Neural progenitor cell (in vitro differentiated cells): ENCODE measurements at regions not wholly inside any gene's neighbourhood (a gene's known extent, or its start where the extent isn't known, plus 50 kb on each side); places are given as distances from the start of the nearest gene placed in this dataset. TPM values are rescaled to one million over a fixed set of nuclear protein-coding genes. Genes with fewer than 3 reads are reported as not detected.

ENCODE experiments used
- DNase-seq: peaks from one replicate; pipeline ENCODE4 v3.0.0-alpha.2; 2016; ENCODE audit warnings: low spot score
- H2AFZ ChIP-seq: fragments of 200-600 bp; sonication (generic); replicated peaks from 2 replicates; pipeline ENCODE4 v1.6.1; 2016; ENCODE audit warnings: antibody characterized with exemption
- H3F3A ChIP-seq: fragments of 200-600 bp; sonication (generic); 2 replicates; pipeline ENCODE4 v1.6.1; 2016; ENCODE audit warnings: antibody characterized with exemption, low read depth
- H3K27ac ChIP-seq: fragments of 200-600 bp; sonication (generic); 2 replicates; pipeline ENCODE4 v1.5.1; 2016; ENCODE audit warnings: mild to moderate bottlenecking
- H3K27me3 ChIP-seq: fragments of 200-600 bp; sonication (generic); 2 replicates; pipeline ENCODE4 v1.6.1; 2016; ENCODE audit warnings: mild to moderate bottlenecking, moderate library complexity
- H3K36me3 ChIP-seq: fragments of 200-600 bp; sonication (generic); 2 replicates; pipeline ENCODE4 v1.5.1; 2016
- H3K4me1 ChIP-seq: fragments of 200-600 bp; sonication (generic); 2 replicates; pipeline ENCODE4 v1.6.1; 2016; ENCODE audit warnings: mixed run types
- H3K4me2 ChIP-seq: fragments of 200-600 bp; sonication (generic); 2 replicates; pipeline ENCODE4 v1.6.1; 2016
- H3K4me3 ChIP-seq: fragments of 200-600 bp; sonication (generic); 2 replicates; pipeline ENCODE4 v1.5.1; 2016
- H3K79me2 ChIP-seq: fragments of 200-600 bp; sonication (generic); 2 replicates; pipeline ENCODE4 v1.6.1; 2016; ENCODE audit warnings: low read depth
- H3K9ac ChIP-seq: fragments of 200-600 bp; sonication (generic); 2 replicates; pipeline ENCODE4 v1.6.1; 2016
- H3K9me3 ChIP-seq: fragments of 200-600 bp; sonication (generic); 2 replicates; pipeline ENCODE4 v1.5.1; 2016; ENCODE audit warnings: low read depth
- H4K20me1 ChIP-seq: fragments of 200-600 bp; sonication (generic); 2 replicates; pipeline ENCODE4 v1.6.1; 2016; ENCODE audit warnings: low read depth
- H3K27ac Mint-ChIP-seq: 3 replicates; pipeline ENCODE4 v1.8.0; 2021; ENCODE audit warnings: mixed read lengths
- H3K27me3 Mint-ChIP-seq: 2 replicates; pipeline ENCODE4 v1.8.0; 2022; ENCODE audit warnings: low read depth, mild to moderate bottlenecking, inconsistent platforms, moderate library complexity, mixed read lengths; ENCODE audit not compliant: insufficient read depth
- H3K36me3 Mint-ChIP-seq: 3 replicates; pipeline ENCODE4 v1.8.0; 2021; ENCODE audit warnings: mixed read lengths
- H3K4me1 Mint-ChIP-seq: 3 replicates; pipeline ENCODE4 v1.8.0; 2021; ENCODE audit warnings: mixed read lengths
- H3K4me3 Mint-ChIP-seq: 3 replicates; pipeline ENCODE4 v1.8.0; 2021; ENCODE audit warnings: mild to moderate bottlenecking, moderate library complexity, mixed read lengths
- H3K9me3 Mint-ChIP-seq: 3 replicates; pipeline ENCODE4 v1.8.0; 2020; ENCODE audit warnings: mixed read lengths
- EZH2 ChIP-seq: fragments of 200-600 bp; sonication (generic); IDR thresholded peaks from 2 replicates; pipeline ENCODE4 v1.6.1; 2017; ENCODE audit warnings: antibody characterized with exemption, mild to moderate bottlenecking, moderate library complexity
- EZH2phosphoT487 ChIP-seq: fragments of 200-600 bp; sonication (generic); IDR thresholded peaks from 2 replicates; pipeline ENCODE4 v1.6.1; 2017; ENCODE audit warnings: antibody characterized with exemption
- small RNA-seq: library from RNA; depleted of rRNA; stranded (forward); fragments of <200 nt; gene quantifications from one replicate; pipeline ENCODE3, GENCODE V24; 2015
- TF ChIP-seq, protein P1 (sequence below): fragments of 200-600 bp; sonication (generic); IDR thresholded peaks from 2 replicates; pipeline ENCODE4 v1.5.1; 2017; ENCODE audit warnings: antibody characterized with exemption, mild to moderate bottlenecking

DNA sequence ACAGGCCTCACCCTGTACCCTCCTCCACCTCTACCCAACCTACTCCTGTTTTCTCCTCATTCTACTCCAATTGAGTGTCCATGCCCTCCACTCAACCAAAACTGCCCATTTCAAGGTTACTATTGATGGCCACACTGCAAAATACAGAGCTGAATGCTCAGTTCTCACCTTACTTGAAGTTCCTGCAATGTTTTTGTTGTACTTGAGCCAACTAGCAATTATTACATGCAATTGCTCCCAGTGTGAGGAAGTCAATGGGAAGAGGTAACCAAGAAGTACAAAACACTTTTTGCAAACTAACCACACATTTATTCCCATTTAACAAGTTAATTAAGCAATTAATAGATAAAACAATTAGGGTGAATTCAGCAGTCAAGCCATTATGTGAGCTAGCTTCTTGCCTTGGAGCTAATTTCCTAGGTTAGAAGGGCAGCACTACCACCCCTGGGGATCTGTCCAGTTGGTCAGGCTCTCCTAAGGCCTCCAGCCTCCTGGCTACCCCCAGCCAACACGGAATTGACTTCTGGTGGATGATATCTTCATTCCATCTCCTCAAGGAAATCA lies 52.4 kb upstream of the GGTLC1 start:
- Histone ChIP-seq H3K79me2 (no peaks in the 10 kb centered on the region), H3K4me2 (no peak overlapping the region), H3K4me1 (no peaks in the 10 kb centered on the region), H3K9ac (no peak overlapping the region), H3K9me3 (no peaks in the 10 kb centered on the region), H4K20me1 (no peaks in the 10 kb centered on the region), H3K27ac (no peak overlapping the region), H3K27me3 (no peaks in the 10 kb centered on the region), H3K36me3 (no peaks in the 10 kb centered on the region), H3F3A (no peaks in the 10 kb centered on the region), H2AFZ (no peak overlapping the region), H3K4me3 (no peak overlapping the region)
- Mint-ChIP-seq H3K4me3 (no peak overlapping the region), H3K9me3 (no peaks in the 10 kb centered on the region), H3K27ac (no peak overlapping the region), H3K36me3 (no peaks in the 10 kb centered on the region), H3K27me3 (no peaks in the 10 kb centered on the region), H3K4me1 (peaks cover 4% of the 10 kb centered on the region)
- TF ChIP-seq, protein P1, sequence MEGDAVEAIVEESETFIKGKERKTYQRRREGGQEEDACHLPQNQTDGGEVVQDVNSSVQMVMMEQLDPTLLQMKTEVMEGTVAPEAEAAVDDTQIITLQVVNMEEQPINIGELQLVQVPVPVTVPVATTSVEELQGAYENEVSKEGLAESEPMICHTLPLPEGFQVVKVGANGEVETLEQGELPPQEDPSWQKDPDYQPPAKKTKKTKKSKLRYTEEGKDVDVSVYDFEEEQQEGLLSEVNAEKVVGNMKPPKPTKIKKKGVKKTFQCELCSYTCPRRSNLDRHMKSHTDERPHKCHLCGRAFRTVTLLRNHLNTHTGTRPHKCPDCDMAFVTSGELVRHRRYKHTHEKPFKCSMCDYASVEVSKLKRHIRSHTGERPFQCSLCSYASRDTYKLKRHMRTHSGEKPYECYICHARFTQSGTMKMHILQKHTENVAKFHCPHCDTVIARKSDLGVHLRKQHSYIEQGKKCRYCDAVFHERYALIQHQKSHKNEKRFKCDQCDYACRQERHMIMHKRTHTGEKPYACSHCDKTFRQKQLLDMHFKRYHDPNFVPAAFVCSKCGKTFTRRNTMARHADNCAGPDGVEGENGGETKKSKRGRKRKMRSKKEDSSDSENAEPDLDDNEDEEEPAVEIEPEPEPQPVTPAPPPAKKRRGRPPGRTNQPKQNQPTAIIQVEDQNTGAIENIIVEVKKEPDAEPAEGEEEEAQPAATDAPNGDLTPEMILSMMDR, result no peak
- TF ChIP-seq EZH2 (no peak), EZH2phosphoT487 (no peak)
- no peak for DNase-seq

DNA sequence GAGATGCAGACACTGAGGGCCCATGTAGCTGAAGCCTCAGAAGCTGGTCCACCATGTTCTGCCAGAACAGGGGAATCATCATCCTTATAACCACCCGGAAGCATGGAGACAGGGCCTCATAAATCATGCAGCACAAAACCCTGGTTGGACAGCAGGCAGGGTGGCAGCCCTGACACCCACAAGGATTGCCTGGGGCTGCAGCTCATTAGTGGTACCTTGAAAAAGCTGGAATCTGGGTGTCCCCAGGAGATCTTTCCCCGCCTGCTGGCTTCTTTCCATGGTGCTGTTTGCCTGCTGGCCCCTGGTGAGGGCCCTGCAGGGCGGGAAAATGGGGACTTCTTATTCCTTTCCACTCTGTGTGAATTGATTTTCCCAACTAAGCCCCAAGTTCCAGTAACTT lies 50.6 kb upstream of the GGTLC1 start:
- Histone ChIP-seq H3K4me3 (no peak overlapping the region), H3K9me3 (no peaks in the 10 kb centered on the region), H3K4me2 (no peak overlapping the region), H4K20me1 (no peaks in the 10 kb centered on the region), H3K27ac (no peak overlapping the region), H3F3A (no peaks in the 10 kb centered on the region), H3K9ac (no peak overlapping the region), H2AFZ (no peak overlapping the region), H3K4me1 (no peaks in the 10 kb centered on the region), H3K79me2 (no peaks in the 10 kb centered on the region), H3K27me3 (no peaks in the 10 kb centered on the region), H3K36me3 (no peaks in the 10 kb centered on the region)
- Mint-ChIP-seq H3K27ac (no peak overlapping the region), H3K36me3 (no peaks in the 10 kb centered on the region), H3K4me3 (no peak overlapping the region), H3K9me3 (no peaks in the 10 kb centered on the region), H3K27me3 (no peaks in the 10 kb centered on the region), H3K4me1 (no peaks in the 10 kb centered on the region)
- TF ChIP-seq EZH2 (no peak), EZH2phosphoT487 (no peak)
- TF ChIP-seq, protein P1, result no peak
- no peak for DNase-seq

Small RNA genes in the stretch of these regions (small RNA-seq; reads per million reads assigned to genes)
- gene RNU1-23P, result not detected
